CD4-positive, alpha-beta memory T cell (primary cell): ENCODE measurements at regions not wholly inside any gene's neighbourhood (a gene's known extent, or its start where the extent isn't known, plus 50 kb on each side); places are given as distances from the start of the nearest gene placed in this dataset.
A peak's percentile ranks its signal among the peaks of the same experiment; 100 is the strongest.

Experiments used
- CTCF ChIA-PET: fragments of 350-600 bp; sonication (Branson Sonifier 250); formaldehyde crosslinking; loops from one replicate; lab custom pipeline; 2021; ENCODE audit warnings: inconsistent platforms; ENCODE audit not compliant: partially characterized antibody; lab: Charles Lee
- POLR2A ChIA-PET: fragments of 350-600 bp; sonication (Branson Sonifier 250); formaldehyde crosslinking; loops from one replicate; lab custom pipeline; 2021; ENCODE audit not compliant: partially characterized antibody; lab: Charles Lee
- DNase-seq, 5 donors: peaks; one replicate each; pipeline versions ENCODE4 v3.0.0 to v3.0.0-alpha.2; 2020 to 2022; ENCODE audit warnings: mixed read lengths in 1 of 5
- H3K27ac ChIP-seq: one replicate; pipeline ENCODE4 v1.7.0; 2013; ENCODE audit warnings: low read depth, low read length
- H3K27me3 ChIP-seq: 2 replicates; pipeline ENCODE4 v1.7.0; 2013; ENCODE audit warnings: mild to moderate bottlenecking, low read length, moderate library complexity; ENCODE audit not compliant: insufficient read depth
- H3K36me3 ChIP-seq: 2 replicates; pipeline ENCODE4 v1.7.0; 2013; ENCODE audit warnings: mild to moderate bottlenecking, low read length, moderate library complexity; ENCODE audit not compliant: insufficient read depth
- H3K4me1 ChIP-seq: 2 replicates; pipeline ENCODE4 v1.7.0; 2013; ENCODE audit warnings: mild to moderate bottlenecking, low read length, moderate library complexity; ENCODE audit not compliant: insufficient read depth
- H3K4me3 ChIP-seq, 2 donors: one replicate each; pipeline ENCODE4 v1.7.0; 2013; ENCODE audit warnings: low read length in 2 of 2, mild to moderate bottlenecking in 1 of 2
- H3K9me3 ChIP-seq, 2 donors: one replicate each; pipeline ENCODE4 v1.7.0; 2013; ENCODE audit warnings: low read length in 2 of 2, control low read depth in 1 of 2; ENCODE audit not compliant: control insufficient read depth in 1 of 2
- H3K27ac Mint-ChIP-seq, 7 donors: one replicate each; pipeline ENCODE4 v1.8.0; 2020 to 2021; ENCODE audit warnings: mixed read lengths in 7 of 7, mild to moderate bottlenecking in 6 of 7, inconsistent platforms in 3 of 7, moderate library complexity in 3 of 7
- H3K27me3 Mint-ChIP-seq, 2 donors: one replicate each; pipeline ENCODE4 v1.8.0; 2020 to 2021; ENCODE audit warnings: mixed read lengths in 2 of 2
- H3K36me3 Mint-ChIP-seq, 2 donors: one replicate each; pipeline ENCODE4 v1.8.0; 2020 to 2021; ENCODE audit warnings: mixed read lengths in 2 of 2, inconsistent platforms in 1 of 2, mild to moderate bottlenecking in 1 of 2
- H3K4me1 Mint-ChIP-seq, 4 donors: one replicate each; pipeline ENCODE4 v1.8.0; 2020 to 2021; ENCODE audit warnings: mixed read lengths in 4 of 4, mild to moderate bottlenecking in 1 of 4
- H3K4me3 Mint-ChIP-seq, 8 donors: one replicate each; pipeline ENCODE4 v1.8.0; 2020 to 2021; ENCODE audit warnings: mixed read lengths in 8 of 8, mild to moderate bottlenecking in 7 of 8, moderate library complexity in 6 of 8, inconsistent platforms in 3 of 8
- H3K9me3 Mint-ChIP-seq, 8 donors: one replicate each; pipeline ENCODE4 v1.8.0; 2020 to 2021; ENCODE audit warnings: mixed read lengths in 8 of 8, mild to moderate bottlenecking in 5 of 8, inconsistent platforms in 3 of 8, moderate library complexity in 1 of 8
- intact Hi-C: fragments of 100-400 bp; cut with micrococcal nuclease; formaldehyde crosslinking; loops from one replicate; pipeline ENCODE4 v1.15.1; 2023

DNA sequence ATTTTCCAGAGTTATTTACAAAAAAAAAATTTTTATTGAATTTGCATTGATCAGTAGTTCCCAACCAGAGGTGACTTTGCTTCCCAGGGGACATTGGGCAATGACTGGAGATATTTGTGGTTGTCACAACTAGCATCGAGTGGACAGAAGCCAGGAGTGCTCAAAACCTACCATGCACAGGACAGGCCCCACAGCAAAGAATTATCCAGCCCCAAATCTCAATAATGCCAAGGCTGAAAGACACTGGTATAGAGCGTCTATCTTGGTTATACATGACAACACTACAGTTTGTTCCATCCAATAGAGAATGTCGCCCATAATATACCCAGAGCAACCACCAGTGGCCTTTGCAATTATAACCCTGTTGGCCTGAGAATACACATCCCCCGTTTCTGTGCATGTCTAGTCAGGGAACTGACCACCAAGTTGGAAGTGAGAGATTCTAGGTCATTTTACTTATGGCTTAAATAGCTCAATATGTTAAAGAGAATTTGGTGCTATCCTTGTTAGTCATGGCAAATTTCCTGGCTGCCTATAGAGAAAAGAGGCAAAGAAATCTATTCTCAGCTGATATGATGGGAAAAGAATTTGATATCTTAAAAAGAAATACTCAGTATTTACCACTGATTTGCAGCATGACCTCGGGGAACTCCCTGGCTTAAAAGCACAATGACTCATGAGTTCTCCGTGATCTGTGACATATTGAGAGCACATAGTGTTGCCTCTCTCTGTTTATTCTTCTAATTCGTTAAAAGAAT, 76.0 kb upstream of the ADTRP start:
- no peaks in the 10 kb centered on the region for H3K9me3 Mint-ChIP-seq
- no peak overlapping the region for H3K4me3 Mint-ChIP-seq
- H3K36me3 Mint-ChIP-seq: no peaks in the 10 kb centered on the region
- no peak for DNase-seq
- H3K4me1 ChIP-seq: no peaks in the 10 kb centered on the region
- no peaks in the 10 kb centered on the region for H3K4me1 Mint-ChIP-seq
- no peaks in the 10 kb centered on the region for H3K9me3 ChIP-seq
- no peaks in the 10 kb centered on the region for H3K27me3 Mint-ChIP-seq
- H3K27ac ChIP-seq: no peak overlapping the region
- H3K4me3 ChIP-seq: no peak overlapping the region
- CTCF ChIA-PET: no interaction called here
- no peaks in the 10 kb centered on the region for H3K27me3 ChIP-seq
- H3K36me3 ChIP-seq: no peaks in the 10 kb centered on the region
- no peak overlapping the region for H3K27ac Mint-ChIP-seq
- POLR2A ChIA-PET: no interaction called here
- intact Hi-C loops: no loop called here

DNA sequence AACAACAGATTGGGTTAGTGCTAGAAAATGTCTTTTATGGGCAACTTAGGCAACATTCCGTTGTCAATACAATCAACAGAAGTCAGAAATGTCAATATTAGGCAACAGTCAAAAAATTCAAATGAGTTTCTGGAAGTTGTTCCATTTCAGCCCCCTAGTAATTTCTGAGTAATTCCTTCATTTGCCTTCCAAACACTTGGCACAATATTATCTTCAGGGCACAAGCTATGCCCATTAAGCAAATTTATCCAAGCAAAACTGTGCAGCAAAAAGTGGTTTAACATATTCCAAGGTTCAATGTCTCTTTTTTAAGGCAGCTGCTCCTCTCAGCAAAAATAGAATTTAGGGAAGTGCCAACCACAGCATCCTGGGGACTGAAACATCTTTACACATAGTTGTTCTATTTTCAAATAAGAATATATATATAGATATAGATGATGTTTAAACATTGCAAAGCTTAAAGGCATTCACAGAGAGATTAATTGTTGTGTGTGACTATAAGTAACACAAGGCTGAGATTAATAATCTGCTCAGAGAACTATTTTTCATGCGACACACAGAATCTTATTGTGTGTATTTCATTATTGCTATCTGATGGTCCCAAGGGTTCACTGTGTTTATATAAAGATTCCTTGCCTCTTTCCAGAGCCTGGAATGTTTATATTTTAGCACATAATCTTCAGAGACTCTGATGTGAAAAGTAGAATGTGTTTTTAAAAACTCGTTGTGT, 75.2 kb upstream of the ADTRP start:
- H3K9me3 Mint-ChIP-seq: no peaks in the 10 kb centered on the region
- intact Hi-C loops: no loop called here
- no peak overlapping the region for H3K27ac Mint-ChIP-seq
- ChIA-PET POLR2A (no interaction called here), CTCF (no interaction called here)
- no peak for DNase-seq
- Histone ChIP-seq H3K27ac (no peak overlapping the region), H3K27me3 (no peaks in the 10 kb centered on the region), H3K9me3 (no peaks in the 10 kb centered on the region), H3K4me3 (no peak overlapping the region), H3K4me1 (no peaks in the 10 kb centered on the region), H3K36me3 (no peaks in the 10 kb centered on the region)
- H3K4me3 Mint-ChIP-seq: no peak overlapping the region
- no peaks in the 10 kb centered on the region for H3K36me3 Mint-ChIP-seq
- no peaks in the 10 kb centered on the region for H3K4me1 Mint-ChIP-seq
- H3K27me3 Mint-ChIP-seq: no peaks in the 10 kb centered on the region

DNA sequence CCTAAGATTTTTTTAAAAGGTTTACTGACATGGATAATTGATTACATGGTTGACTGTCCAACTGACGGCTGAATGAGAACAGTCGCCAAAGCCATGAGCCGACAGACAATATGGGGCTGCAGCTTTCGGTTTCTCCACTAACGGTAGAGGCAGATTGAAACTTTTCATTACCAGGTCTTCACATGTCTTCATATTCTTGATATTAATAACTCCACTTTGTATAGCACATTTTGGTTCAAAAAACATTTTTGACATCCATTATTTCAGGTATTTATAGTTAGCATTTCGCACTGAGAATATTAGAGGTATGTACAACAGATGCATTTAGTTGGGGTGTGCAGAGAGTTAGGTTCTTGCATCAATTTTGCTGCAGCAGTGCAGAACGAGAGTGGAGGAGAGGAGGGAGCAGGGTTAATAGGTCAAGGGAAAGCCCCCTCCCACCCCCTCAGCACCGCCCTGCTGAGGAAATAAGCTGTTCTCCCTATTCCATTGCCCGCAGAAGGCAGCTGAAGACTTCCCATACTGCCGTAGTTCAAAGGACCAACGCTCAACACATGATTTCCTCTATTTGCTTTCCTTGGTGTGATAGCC, 73.6 kb upstream of the ADTRP start:
- H3K4me1 Mint-ChIP-seq: no peaks in the 10 kb centered on the region
- Histone ChIP-seq H3K27ac (no peak overlapping the region), H3K4me1 (no peaks in the 10 kb centered on the region), H3K27me3 (no peaks in the 10 kb centered on the region), H3K4me3 (no peak overlapping the region), H3K36me3 (no peaks in the 10 kb centered on the region), H3K9me3 (no peaks in the 10 kb centered on the region)
- no peaks in the 10 kb centered on the region for H3K27me3 Mint-ChIP-seq
- no peaks in the 10 kb centered on the region for H3K36me3 Mint-ChIP-seq
- intact Hi-C loops: no loop called here
- ChIA-PET POLR2A (no interaction called here), CTCF (no interaction called here)
- no peaks in the 10 kb centered on the region for H3K9me3 Mint-ChIP-seq
- peak overlapping the region in 1 of 7 donors; percentile 18 for H3K27ac Mint-ChIP-seq
- peak overlapping the region; percentile 55 to 77 (median 71) for H3K4me3 Mint-ChIP-seq
- DNase-seq: no peak

DNA sequence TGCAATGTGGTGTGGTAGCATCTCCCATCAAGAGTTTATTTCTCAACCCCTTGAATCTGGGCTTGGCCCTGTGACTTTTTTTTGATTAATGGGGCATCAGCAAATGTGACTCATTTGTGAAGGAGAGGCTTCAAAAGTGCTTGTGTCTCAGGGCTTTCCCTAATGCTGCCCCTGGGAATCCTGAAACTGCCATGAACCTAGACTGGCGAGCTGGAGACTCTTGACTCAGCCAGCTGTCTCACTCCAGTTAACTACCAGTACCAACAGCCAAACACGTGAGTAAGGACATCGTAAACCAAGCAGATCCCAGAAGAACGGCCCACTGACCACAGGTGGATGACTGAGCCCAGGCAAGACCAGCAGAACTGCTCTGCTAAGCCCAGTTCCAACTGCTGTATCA, 72.8 kb upstream of the ADTRP start:
- Mint-ChIP-seq H3K9me3 (no peaks in the 10 kb centered on the region), H3K27ac (no peak overlapping the region), H3K4me1 (no peaks in the 10 kb centered on the region), H3K36me3 (no peaks in the 10 kb centered on the region), H3K27me3 (peaks cover 0 to 2% of the 10 kb centered on the region in 2 donors), H3K4me3 (no peak overlapping the region)
- H3K27me3 ChIP-seq: no peaks in the 10 kb centered on the region
- no peaks in the 10 kb centered on the region for H3K4me1 ChIP-seq
- no peak for DNase-seq
- POLR2A ChIA-PET: no interaction called here
- intact Hi-C loops: no loop called here
- H3K9me3 ChIP-seq: no peaks in the 10 kb centered on the region
- no peak overlapping the region for H3K27ac ChIP-seq
- H3K4me3 ChIP-seq: no peak overlapping the region
- no peaks in the 10 kb centered on the region for H3K36me3 ChIP-seq
- CTCF ChIA-PET: no interaction called here

DNA sequence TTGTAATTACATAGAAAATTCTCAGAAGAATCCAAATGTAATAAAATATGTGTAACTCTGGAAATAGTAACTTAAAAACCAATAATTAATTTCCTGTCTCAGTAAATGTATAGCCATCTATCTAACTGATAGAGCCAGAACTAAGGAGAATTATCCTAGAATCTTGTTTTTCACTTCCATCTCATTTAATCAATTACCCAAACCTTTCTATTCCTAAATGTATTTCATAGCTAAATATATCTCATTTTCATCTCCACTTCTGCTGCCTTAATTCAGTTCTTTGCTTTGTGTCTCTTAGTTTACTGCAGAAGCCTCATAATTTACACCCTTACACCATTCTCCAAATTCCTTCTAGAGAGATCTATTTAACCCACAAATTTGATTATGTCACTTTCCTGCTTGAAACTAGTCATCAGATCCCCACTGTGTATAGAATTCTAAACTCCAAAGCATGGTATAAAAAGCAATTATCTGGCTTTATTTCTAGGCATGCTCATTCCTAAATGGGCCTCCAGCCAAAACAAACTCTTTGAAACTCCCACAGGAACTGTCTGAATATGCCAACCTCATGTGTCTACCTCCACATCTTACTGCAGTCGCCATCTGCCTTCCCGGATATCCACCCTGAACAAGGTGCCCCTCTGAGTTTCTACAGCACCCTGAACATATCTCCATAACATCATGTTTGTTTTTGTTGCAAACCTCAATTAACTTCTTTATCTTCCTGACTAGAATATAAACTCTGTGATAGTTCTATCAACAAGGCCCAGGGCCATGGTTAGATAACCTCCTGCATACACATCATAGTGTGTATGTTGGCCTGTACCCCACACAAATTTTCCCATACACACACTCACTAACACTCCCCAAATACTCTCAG, 70.5 kb upstream of the ADTRP start:
- Histone ChIP-seq H3K36me3 (no peaks in the 10 kb centered on the region), H3K4me3 (no peak overlapping the region), H3K4me1 (no peaks in the 10 kb centered on the region), H3K9me3 (no peaks in the 10 kb centered on the region), H3K27ac (no peak overlapping the region), H3K27me3 (no peaks in the 10 kb centered on the region)
- DNase-seq: no peak
- Mint-ChIP-seq H3K27ac (no peak overlapping the region), H3K36me3 (no peaks in the 10 kb centered on the region), H3K4me1 (peaks cover 0 to 1% (median 0%) of the 10 kb centered on the region in 4 donors), H3K27me3 (peaks cover 0 to 2% of the 10 kb centered on the region in 2 donors), H3K9me3 (no peaks in the 10 kb centered on the region), H3K4me3 (no peak overlapping the region)
- ChIA-PET POLR2A (no interaction called here), CTCF (no interaction called here)
- intact Hi-C loops: no loop called here

DNA sequence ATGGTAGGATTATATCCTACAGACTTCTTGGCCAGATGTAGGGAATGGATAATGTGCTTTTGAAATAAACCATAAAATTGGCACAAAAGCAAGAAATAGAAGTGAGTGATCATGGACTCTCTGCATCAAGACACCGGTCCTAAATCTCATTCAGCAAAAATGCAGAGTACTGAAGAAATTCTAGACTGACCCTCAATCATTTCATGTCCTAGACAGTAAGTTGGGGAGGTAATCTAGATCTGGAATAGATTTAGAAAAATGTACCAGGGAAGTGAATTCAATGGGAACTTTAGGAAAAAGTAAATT, 69.7 kb upstream of the ADTRP start:
- DNase-seq: no peak
- ChIA-PET CTCF (no interaction called here), POLR2A (no interaction called here)
- intact Hi-C loops: no loop called here
- no peaks in the 10 kb centered on the region for H3K9me3 ChIP-seq
- Mint-ChIP-seq H3K4me1 (peaks cover 0 to 1% (median 0%) of the 10 kb centered on the region in 4 donors), H3K9me3 (no peaks in the 10 kb centered on the region), H3K27me3 (peaks cover 0 to 2% of the 10 kb centered on the region in 2 donors), H3K27ac (no peak overlapping the region), H3K4me3 (no peak overlapping the region), H3K36me3 (no peaks in the 10 kb centered on the region)
- no peaks in the 10 kb centered on the region for H3K27me3 ChIP-seq
- no peak overlapping the region for H3K4me3 ChIP-seq
- H3K4me1 ChIP-seq: no peaks in the 10 kb centered on the region
- no peaks in the 10 kb centered on the region for H3K36me3 ChIP-seq
- H3K27ac ChIP-seq: no peak overlapping the region
